Psoas muscle (tissue), 7 donors: ENCODE measurements at regions not wholly inside any gene's neighbourhood (a gene's known extent, or its start where the extent isn't known, plus 50 kb on each side); places are given as distances from the start of the nearest gene placed in this dataset.

Experiments
- ATAC-seq, 4 donors: fragments of 200-7000 bp; cut with Tn5 transposase; one replicate each; pipeline ENCODE4 v1.9.1; 2020; ENCODE audit warnings: moderate library complexity in 3 of 4, mild to moderate bottlenecking in 2 of 4
- DNase-seq, 2 donors: peaks; one replicate each; pipeline ENCODE4 v3.0.0-alpha.2; 2020
- H3K27ac ChIP-seq: fragments of 200-600 bp; one replicate; pipeline ENCODE4 v1.8.0; 2022
- H3K27me3 ChIP-seq, 3 donors: fragments of 200-600 bp in 1 of 3; one replicate each; pipeline versions ENCODE4 v1.6.1 to v1.8.0; 2013 to 2022; ENCODE audit warnings: low read length in 2 of 3, mild to moderate bottlenecking in 2 of 3, moderate library complexity in 1 of 3; ENCODE audit not compliant: insufficient read depth in 3 of 3
- H3K36me3 ChIP-seq, 2 donors: fragments of 200-600 bp in 1 of 2; one replicate each; pipeline versions ENCODE4 v1.6.1 to v1.8.0; 2013 to 2022; ENCODE audit warnings: low read depth in 1 of 2, mild to moderate bottlenecking in 1 of 2, moderate library complexity in 1 of 2; ENCODE audit not compliant: insufficient read depth in 1 of 2
- H3K4me1 ChIP-seq: fragments of 200-600 bp; one replicate; pipeline ENCODE4 v1.8.0; 2022
- H3K4me3 ChIP-seq: fragments of 200-600 bp; one replicate; pipeline ENCODE4 v1.8.0; 2022; ENCODE audit warnings: mild to moderate bottlenecking
- H3K9me3 ChIP-seq: fragments of 200-600 bp; one replicate; pipeline ENCODE4 v1.8.0; 2022
- WGBS, 3 donors: extraction: QIAGEN DNeasy Blood & Tissue Kit; methylation state at CpG; one replicate each; pipeline versions ENCODE4 v1.1.6 to v1.1.7; 2013; 5-methylcytosine and 5-hydroxymethylcytosine counted together
- intact Hi-C, 2 donors: fragments of 100-400 bp; cut with DNase I; formaldehyde crosslinking; loops; one replicate each; pipeline versions ENCODE4 v1.11.0 to v1.14.2; 2022
- TF ChIP-seq, protein P1 (sequence below): fragments of 200-600 bp; IDR thresholded peaks from one replicate; pipeline ENCODE4 v1.8.0; 2022; ENCODE audit warnings: antibody characterized with exemption
- donor health status: healthy with polysubstance abuse.
- donor health status: DM: no; HTN: no; CAD: no; lungs with moderate emphysema.
- donor health status: Bipolar disorder and iron deficiency.
- donor health status: healthy.
- donor health status: DM: yes; HTN: yes; CAD: no.
- donor health status: DM: no; HTN: no; CAD: no.
- donor health status: DM: yes; HTN: yes; CAD: no.

DNA sequence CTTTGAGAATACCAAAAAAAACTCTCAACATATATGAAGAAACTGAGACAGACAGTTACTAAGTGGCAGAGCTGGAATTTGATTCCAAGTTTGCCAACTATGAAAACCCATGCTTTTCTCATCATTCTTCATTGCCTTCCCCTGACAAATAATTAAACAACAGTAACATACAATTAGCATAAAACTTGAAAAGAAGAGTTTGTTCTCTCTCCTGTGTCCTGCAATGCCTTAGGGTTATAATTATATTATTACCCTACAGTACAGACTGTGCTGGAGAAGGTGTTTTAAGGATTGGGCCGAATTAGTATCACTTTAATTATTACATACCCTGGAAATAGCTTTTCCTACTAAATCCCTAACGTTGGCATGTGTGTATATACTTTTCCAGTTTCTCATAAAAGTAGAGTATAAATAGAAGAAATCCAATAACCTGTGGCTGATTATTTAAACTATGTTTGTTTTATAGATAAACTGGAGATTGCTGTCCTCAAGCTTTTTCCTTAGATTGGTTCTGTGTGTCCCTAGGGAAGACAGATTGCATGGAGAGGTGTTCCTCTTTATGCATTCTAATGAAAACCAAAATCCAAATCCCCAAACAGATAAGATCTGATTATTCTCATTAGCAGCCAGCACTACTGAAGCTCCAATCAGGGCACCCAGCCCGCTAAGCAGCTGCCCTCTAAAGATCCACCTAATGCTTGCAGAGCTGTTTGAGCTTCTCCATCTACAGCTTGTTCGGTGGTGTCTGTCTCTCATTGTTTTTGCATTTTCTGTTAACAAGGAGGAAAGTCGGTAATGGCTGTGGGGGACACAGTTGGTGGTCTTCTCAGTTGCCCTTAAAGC lies 156.3 kb downstream of the TM2D1 start:
- no peak for DNase-seq
- H3K27me3 ChIP-seq, result no peaks in the 10 kb centered on the region
- WGBS, 3 donors, result 45 to 65% (median 47%) methylated on average over 5 of the region's 5 CpGs
- TF ChIP-seq, protein P1, sequence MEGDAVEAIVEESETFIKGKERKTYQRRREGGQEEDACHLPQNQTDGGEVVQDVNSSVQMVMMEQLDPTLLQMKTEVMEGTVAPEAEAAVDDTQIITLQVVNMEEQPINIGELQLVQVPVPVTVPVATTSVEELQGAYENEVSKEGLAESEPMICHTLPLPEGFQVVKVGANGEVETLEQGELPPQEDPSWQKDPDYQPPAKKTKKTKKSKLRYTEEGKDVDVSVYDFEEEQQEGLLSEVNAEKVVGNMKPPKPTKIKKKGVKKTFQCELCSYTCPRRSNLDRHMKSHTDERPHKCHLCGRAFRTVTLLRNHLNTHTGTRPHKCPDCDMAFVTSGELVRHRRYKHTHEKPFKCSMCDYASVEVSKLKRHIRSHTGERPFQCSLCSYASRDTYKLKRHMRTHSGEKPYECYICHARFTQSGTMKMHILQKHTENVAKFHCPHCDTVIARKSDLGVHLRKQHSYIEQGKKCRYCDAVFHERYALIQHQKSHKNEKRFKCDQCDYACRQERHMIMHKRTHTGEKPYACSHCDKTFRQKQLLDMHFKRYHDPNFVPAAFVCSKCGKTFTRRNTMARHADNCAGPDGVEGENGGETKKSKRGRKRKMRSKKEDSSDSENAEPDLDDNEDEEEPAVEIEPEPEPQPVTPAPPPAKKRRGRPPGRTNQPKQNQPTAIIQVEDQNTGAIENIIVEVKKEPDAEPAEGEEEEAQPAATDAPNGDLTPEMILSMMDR, result no peak
- no peak overlapping the region for H3K27ac ChIP-seq
- ATAC-seq, result no peak
- no peaks in the 10 kb centered on the region for H3K36me3 ChIP-seq
- no peaks in the 10 kb centered on the region for H3K4me1 ChIP-seq
- intact Hi-C loops, result no loop called here
- H3K4me3 ChIP-seq, result no peak overlapping the region
- peaks cover 18% of the 10 kb centered on the region for H3K9me3 ChIP-seq

DNA sequence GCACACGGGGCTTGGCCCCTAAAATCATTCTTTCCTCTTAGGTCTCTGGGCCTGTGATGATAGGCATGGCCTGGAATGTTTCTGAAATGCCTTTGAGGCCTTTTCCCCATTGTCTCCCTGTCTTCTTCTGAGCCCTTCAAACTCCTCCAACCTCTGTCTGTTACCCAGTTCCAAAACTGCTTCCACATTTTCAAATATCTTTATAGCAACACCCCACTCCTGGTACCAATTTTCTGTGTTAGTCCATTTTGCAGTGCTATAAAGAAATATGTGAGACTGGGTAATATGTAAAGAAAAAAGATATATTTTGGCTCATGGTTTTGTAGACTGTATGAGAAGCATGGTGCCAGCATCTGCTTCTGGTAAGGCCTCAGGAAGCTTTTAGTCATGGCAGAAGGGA lies 158.8 kb downstream of the TM2D1 start:
- Histone ChIP-seq H3K4me3 (no peak overlapping the region), H3K27ac (no peak overlapping the region), H3K27me3 (no peaks in the 10 kb centered on the region), H3K9me3 (peaks cover 18% of the 10 kb centered on the region), H3K4me1 (no peaks in the 10 kb centered on the region), H3K36me3 (no peaks in the 10 kb centered on the region)
- no peak for DNase-seq
- intact Hi-C loops, result no loop called here
- 89 to 100% (median 100%) methylated on average over 1 of the region's 1 CpG for WGBS, 3 donors
- ATAC-seq, result no peak
- TF ChIP-seq, protein P1, result no peak

DNA sequence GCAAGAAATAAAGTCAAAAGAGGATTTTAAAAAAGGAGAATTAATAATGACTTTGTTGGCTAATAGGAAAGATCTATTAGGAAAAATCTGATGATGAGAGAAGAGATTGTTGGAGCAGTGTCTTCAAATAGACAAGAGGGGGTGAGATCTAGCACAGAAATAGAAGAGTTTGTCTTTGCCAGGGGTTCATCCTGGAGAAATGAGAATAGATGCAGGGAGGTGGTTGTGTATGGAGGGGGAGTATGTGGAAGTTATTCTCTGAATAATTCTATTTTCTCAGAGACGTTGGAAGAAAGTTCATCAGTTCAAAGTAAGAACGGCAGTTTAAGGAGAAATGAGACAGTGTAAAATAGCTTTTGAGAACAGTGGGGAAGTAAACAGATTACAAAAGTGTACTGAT lies 161.3 kb downstream of the TM2D1 start:
- no peak overlapping the region for H3K4me3 ChIP-seq
- no peaks in the 10 kb centered on the region for H3K27me3 ChIP-seq
- WGBS, 3 donors, result 57 to 77% (median 57%) methylated on average over 2 of the region's 2 CpGs
- no peak for DNase-seq
- peaks cover 18% of the 10 kb centered on the region for H3K9me3 ChIP-seq
- no peaks in the 10 kb centered on the region for H3K36me3 ChIP-seq
- ATAC-seq, result no peak
- no peaks in the 10 kb centered on the region for H3K4me1 ChIP-seq
- no peak overlapping the region for H3K27ac ChIP-seq
- TF ChIP-seq, protein P1, result no peak
- intact Hi-C loops, result no loop called here

DNA sequence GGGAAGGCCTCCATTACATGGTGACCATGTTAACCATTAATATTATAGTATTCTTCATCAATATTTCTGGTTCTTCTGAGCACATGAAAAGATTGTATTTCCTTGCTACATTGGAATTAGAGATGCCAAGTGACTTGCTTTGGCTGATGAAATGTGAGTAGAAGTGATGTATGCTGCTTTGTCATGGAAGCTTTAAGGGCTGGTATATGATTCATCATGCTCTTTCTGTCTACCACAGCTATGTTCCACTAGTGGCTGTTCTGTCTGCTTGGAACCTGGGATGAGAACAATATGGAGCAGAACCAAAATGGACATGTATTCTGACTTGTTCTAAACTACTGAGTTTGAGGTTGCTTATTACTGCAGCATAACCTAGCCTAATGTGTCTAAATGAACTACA lies 163.3 kb downstream of the TM2D1 start:
- H3K36me3 ChIP-seq, result no peaks in the 10 kb centered on the region
- no peaks in the 10 kb centered on the region for H3K27me3 ChIP-seq
- H3K9me3 ChIP-seq, result peaks cover 18% of the 10 kb centered on the region
- no peak for DNase-seq
- intact Hi-C loops, result no loop called here
- TF ChIP-seq, protein P1, result no peak
- no peak for ATAC-seq
- no peak overlapping the region for H3K4me3 ChIP-seq
- no peaks in the 10 kb centered on the region for H3K4me1 ChIP-seq
- H3K27ac ChIP-seq, result no peak overlapping the region

DNA sequence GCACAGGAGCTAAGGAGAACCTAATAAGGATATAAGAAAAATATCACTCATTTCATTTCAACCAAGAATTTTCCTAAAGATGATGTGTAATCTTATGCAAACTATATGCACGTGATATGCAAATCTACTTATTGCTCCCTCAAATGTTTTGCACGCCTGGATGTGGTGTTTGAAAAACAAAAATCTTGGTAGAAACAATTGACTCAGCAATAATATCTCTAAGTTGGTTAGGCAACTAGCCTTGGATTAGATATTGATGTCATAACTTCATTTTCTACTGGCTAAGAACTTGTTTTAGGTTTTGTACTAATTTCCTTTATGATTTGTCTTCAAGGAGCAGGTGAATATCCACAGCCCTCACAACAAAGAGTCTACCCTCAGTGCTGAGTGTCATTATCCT lies 164.6 kb downstream of the TM2D1 start:
- H3K4me3 ChIP-seq, result no peak overlapping the region
- TF ChIP-seq, protein P1, result no peak
- no peak overlapping the region for H3K27ac ChIP-seq
- DNase-seq, result no peak
- no peaks in the 10 kb centered on the region for H3K36me3 ChIP-seq
- no peaks in the 10 kb centered on the region for H3K27me3 ChIP-seq
- intact Hi-C loops, result no loop called here
- ATAC-seq, result no peak
- WGBS, 3 donors, result 89 to 93% (median 93%) methylated on average over 2 of the region's 2 CpGs
- H3K4me1 ChIP-seq, result no peaks in the 10 kb centered on the region
- peaks cover 6% of the 10 kb centered on the region for H3K9me3 ChIP-seq
